ENCODE measurements at regions not wholly inside any gene's neighbourhood (a gene's known extent, or its start where the extent isn't known, plus 50 kb on each side); places are given as distances from the start of the nearest gene placed in this dataset.

DNA sequence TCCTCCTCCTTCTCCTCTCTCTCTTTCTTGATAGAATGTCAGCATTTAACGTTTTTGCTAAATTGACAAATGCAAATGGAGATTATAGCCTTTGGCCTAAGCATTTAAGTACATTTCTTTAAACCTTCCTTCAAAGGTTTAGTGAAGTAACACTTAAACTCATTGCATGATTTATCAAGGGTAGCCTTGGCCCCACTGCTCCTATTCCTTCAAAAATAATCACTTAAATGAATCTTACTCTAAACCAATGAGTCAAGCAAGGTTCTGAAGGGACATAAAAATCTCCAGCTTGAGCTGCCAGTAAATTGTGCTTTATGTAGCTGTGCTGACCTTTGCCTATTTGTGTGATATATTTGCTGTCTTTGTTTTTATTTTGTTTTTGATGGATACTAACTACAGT lies 358.5 kb upstream of the AKR1E2 start:
- H3K4me3 Mint-ChIP-seq = no peak overlapping the region
- no peaks in the 10 kb centered on the region for H3K36me3 ChIP-seq (ENCODE audit: control insufficient read depth in 2 of 2, extremely low read depth in 1 of 2, insufficient read depth in 1 of 2, low read length in 1 of 2)
- no peak overlapping the region for H3K27ac ChIP-seq (ENCODE audit: low read length)
- peaks cover 0 to 10% (median 0%) of the 10 kb centered on the region in 3 donors for H3K9me3 Mint-ChIP-seq
- H3K4me1 ChIP-seq (ENCODE audit: control insufficient read depth in 1 of 2, extremely low read depth in 1 of 2, insufficient read depth in 2 of 2, low read length in 2 of 2) = no peaks in the 10 kb centered on the region
- ATAC-seq (replicated peaks in 1 of 4) = no peak
- WGBS (ENCODE audit: insufficient coverage) = no CpG with 5 or more reads among the region's 1 CpG
- no peak for DNase-seq
- ChIA-PET CTCF (no interaction called here), POLR2A (no interaction called here)
- peaks cover 0 to 10% of the 10 kb centered on the region in 2 experiments for H3K27me3 ChIP-seq (replicated peaks in 1 of 2; ENCODE audit: control insufficient read depth in 2 of 2, extremely low read depth in 1 of 2, insufficient read depth in 2 of 2, low read length in 1 of 2)
- H3K4me1 Mint-ChIP-seq = no peaks in the 10 kb centered on the region
- no peaks in the 10 kb centered on the region for H3K9me3 ChIP-seq
- H3K27me3 Mint-ChIP-seq = peaks cover 3 to 25% of the 10 kb centered on the region in 2 donors
- H3K27ac Mint-ChIP-seq = no peak overlapping the region
- H3K4me3 ChIP-seq (ENCODE audit: control insufficient read depth in 1 of 2, extremely low read depth in 1 of 2, low read length in 1 of 2) = no peak overlapping the region
- H3K36me3 Mint-ChIP-seq = no peaks in the 10 kb centered on the region

DNA sequence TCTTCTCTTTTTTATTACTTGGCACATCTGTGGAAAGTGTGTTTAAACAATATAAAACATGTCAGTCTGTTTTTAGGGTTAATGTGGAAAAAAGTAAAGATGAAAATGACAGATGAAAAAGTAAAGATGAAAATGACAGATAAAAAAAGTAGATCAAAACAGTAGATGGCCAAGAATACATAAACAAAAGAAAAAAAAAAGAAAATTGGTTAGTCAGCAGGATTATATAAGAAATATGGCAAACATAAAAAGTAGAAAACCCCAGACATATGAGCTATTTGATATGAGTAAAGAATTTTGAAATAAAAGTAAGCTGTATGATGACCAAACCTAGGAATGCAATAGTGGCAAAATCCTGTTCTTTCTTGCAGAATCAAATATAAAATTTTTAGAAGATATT lies 365.7 kb upstream of the AKR1E2 start:
- H3K27me3 Mint-ChIP-seq = peaks cover 1 to 4% of the 10 kb centered on the region in 2 donors
- Histone ChIP-seq H3K27me3 (replicated peaks in 1 of 2; ENCODE audit: control insufficient read depth in 2 of 2, extremely low read depth in 1 of 2, insufficient read depth in 2 of 2, low read length in 1 of 2) (no peaks in the 10 kb centered on the region), H3K27ac (ENCODE audit: low read length) (no peak overlapping the region), H3K36me3 (ENCODE audit: control insufficient read depth in 2 of 2, extremely low read depth in 1 of 2, insufficient read depth in 1 of 2, low read length in 1 of 2) (no peaks in the 10 kb centered on the region), H3K4me3 (ENCODE audit: control insufficient read depth in 1 of 2, extremely low read depth in 1 of 2, low read length in 1 of 2) (no peak overlapping the region), H3K9me3 (no peaks in the 10 kb centered on the region), H3K4me1 (ENCODE audit: control insufficient read depth in 1 of 2, extremely low read depth in 1 of 2, insufficient read depth in 2 of 2, low read length in 2 of 2) (no peaks in the 10 kb centered on the region)
- no peak overlapping the region for H3K27ac Mint-ChIP-seq
- no peaks in the 10 kb centered on the region for H3K36me3 Mint-ChIP-seq
- DNase-seq = no peak
- H3K4me1 Mint-ChIP-seq = no peaks in the 10 kb centered on the region
- ATAC-seq (replicated peaks in 1 of 4) = no peak
- POLR2A ChIA-PET = interaction anchor here in 1 of 2 donors (0.5 kb wide), 1 partner anchor 139 kb away, joined by 3 read pairs; no protein-coding TSS in a partner anchor
- no peak overlapping the region for H3K4me3 Mint-ChIP-seq
- CTCF ChIA-PET = no interaction called here
- H3K9me3 Mint-ChIP-seq = peaks cover 0 to 10% (median 3%) of the 10 kb centered on the region in 3 donors

DNA sequence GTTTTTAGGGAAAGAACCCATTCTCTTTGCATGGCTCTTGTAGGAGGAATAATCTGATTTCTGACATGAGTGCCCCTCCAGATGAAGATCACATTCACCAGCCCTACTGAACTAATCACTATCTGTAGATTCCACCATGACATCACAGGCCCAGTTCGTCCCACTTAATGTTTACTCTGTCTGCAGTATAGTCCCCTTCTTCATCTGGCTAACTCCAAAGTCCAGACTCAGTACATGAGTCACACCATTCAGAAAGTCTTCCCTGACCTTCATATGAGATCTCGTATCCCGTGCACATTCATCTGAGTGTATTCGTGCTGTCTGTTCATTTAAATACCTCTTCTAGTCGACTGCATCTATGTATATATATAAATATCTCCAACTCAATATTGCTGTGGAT lies 366.5 kb upstream of the AKR1E2 start:
- Mint-ChIP-seq H3K4me1 (no peaks in the 10 kb centered on the region), H3K9me3 (peaks cover 0 to 10% (median 3%) of the 10 kb centered on the region in 3 donors), H3K27me3 (peaks cover 1 to 4% of the 10 kb centered on the region in 2 donors), H3K36me3 (no peaks in the 10 kb centered on the region), H3K4me3 (no peak overlapping the region), H3K27ac (no peak overlapping the region)
- CTCF ChIA-PET = no interaction called here
- no peak overlapping the region for H3K27ac ChIP-seq (ENCODE audit: low read length)
- H3K36me3 ChIP-seq (ENCODE audit: control insufficient read depth in 2 of 2, extremely low read depth in 1 of 2, insufficient read depth in 1 of 2, low read length in 1 of 2) = no peaks in the 10 kb centered on the region
- no peaks in the 10 kb centered on the region for H3K27me3 ChIP-seq (replicated peaks in 1 of 2; ENCODE audit: control insufficient read depth in 2 of 2, extremely low read depth in 1 of 2, insufficient read depth in 2 of 2, low read length in 1 of 2)
- no peaks in the 10 kb centered on the region for H3K4me1 ChIP-seq (ENCODE audit: control insufficient read depth in 1 of 2, extremely low read depth in 1 of 2, insufficient read depth in 2 of 2, low read length in 2 of 2)
- WGBS (ENCODE audit: insufficient coverage) = 100% methylated on average over 1 of the region's 5 CpGs
- no peaks in the 10 kb centered on the region for H3K9me3 ChIP-seq
- POLR2A ChIA-PET = no interaction called here
- no peak overlapping the region for H3K4me3 ChIP-seq (ENCODE audit: control insufficient read depth in 1 of 2, extremely low read depth in 1 of 2, low read length in 1 of 2)
- ATAC-seq (replicated peaks in 1 of 4) = no peak
- DNase-seq = no peak

DNA sequence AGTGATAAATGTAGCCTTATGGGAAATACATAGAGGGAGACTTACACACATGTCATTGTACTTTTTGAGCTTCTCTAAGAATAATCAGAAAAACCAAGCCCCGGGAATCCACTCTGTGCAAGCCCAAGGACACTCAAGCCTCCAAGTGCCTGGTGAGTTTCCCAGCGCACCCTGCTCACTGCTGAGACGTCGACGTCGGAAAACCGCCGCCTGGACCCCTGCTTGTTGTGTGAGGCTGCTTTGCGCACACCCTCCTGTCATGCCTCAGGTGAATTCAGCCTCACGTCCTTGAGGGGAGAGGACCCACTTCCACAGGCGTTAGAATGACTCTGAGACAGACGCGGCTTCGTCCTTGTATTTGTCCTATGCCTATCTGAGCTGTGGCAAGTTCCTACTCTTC lies 368.4 kb upstream of the AKR1E2 start:
- Histone ChIP-seq H3K27ac (ENCODE audit: low read length) (no peak overlapping the region), H3K9me3 (no peaks in the 10 kb centered on the region), H3K4me3 (ENCODE audit: control insufficient read depth in 1 of 2, extremely low read depth in 1 of 2, low read length in 1 of 2) (no peak overlapping the region), H3K36me3 (ENCODE audit: control insufficient read depth in 2 of 2, extremely low read depth in 1 of 2, insufficient read depth in 1 of 2, low read length in 1 of 2) (no peaks in the 10 kb centered on the region), H3K4me1 (ENCODE audit: control insufficient read depth in 1 of 2, extremely low read depth in 1 of 2, insufficient read depth in 2 of 2, low read length in 2 of 2) (no peaks in the 10 kb centered on the region), H3K27me3 (replicated peaks in 1 of 2; ENCODE audit: control insufficient read depth in 2 of 2, extremely low read depth in 1 of 2, insufficient read depth in 2 of 2, low read length in 1 of 2) (no peaks in the 10 kb centered on the region)
- Mint-ChIP-seq H3K4me3 (no peak overlapping the region), H3K27me3 (peaks cover 1 to 9% of the 10 kb centered on the region in 2 donors), H3K27ac (no peak overlapping the region), H3K4me1 (no peaks in the 10 kb centered on the region), H3K9me3 (peaks cover 0 to 3% (median 0%) of the 10 kb centered on the region in 3 donors), H3K36me3 (no peaks in the 10 kb centered on the region)
- ChIA-PET CTCF (no interaction called here), POLR2A (interaction anchor here in 1 of 2 donors (0.6 kb wide), 1 partner anchor 38 kb away, joined by 3 read pairs; no protein-coding TSS in a partner anchor)
- WGBS (ENCODE audit: insufficient coverage) = 94% methylated on average over 9 of the region's 14 CpGs
- ATAC-seq (replicated peaks in 1 of 4) = no peak
- no peak for DNase-seq

DNA sequence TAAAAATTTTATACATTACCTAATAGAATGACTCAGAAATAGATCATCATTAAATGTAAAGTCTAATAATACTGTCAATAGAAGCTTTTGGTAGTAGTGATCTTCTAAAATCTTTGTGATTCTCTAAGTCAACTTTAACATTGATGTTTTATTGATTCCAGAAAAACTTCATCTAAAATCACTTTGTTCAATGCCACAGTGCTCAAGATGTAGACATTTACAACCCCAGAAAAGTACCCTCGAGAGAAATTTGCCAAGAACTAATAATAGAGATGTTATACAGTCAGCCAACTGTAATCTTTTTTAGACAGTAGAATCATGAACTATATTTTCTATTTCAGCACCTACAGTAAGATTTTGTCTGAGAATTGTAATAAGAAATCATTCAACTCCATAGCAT lies 369.2 kb upstream of the AKR1E2 start:
- peaks cover 3 to 12% of the 10 kb centered on the region in 2 donors for H3K27me3 Mint-ChIP-seq
- H3K9me3 ChIP-seq = no peaks in the 10 kb centered on the region
- no peak overlapping the region for H3K27ac Mint-ChIP-seq
- ChIA-PET CTCF (interaction anchor here in 1 of 2 donors (0.6 kb wide), 1 partner anchor 781 kb away, joined by 8 read pairs; no protein-coding TSS in a partner anchor), POLR2A (no interaction called here)
- no CpG with 5 or more reads among the region's 1 CpG for WGBS (ENCODE audit: insufficient coverage)
- H3K36me3 Mint-ChIP-seq = no peaks in the 10 kb centered on the region
- ATAC-seq (replicated peaks in 1 of 4) (no peak), DNase-seq (no peak)
- H3K27me3 ChIP-seq (replicated peaks in 1 of 2; ENCODE audit: control insufficient read depth in 2 of 2, extremely low read depth in 1 of 2, insufficient read depth in 2 of 2, low read length in 1 of 2) = no peaks in the 10 kb centered on the region
- no peak overlapping the region for H3K4me3 ChIP-seq (ENCODE audit: control insufficient read depth in 1 of 2, extremely low read depth in 1 of 2, low read length in 1 of 2)
- no peak overlapping the region for H3K4me3 Mint-ChIP-seq
- H3K4me1 Mint-ChIP-seq = no peaks in the 10 kb centered on the region
- H3K4me1 ChIP-seq (ENCODE audit: control insufficient read depth in 1 of 2, extremely low read depth in 1 of 2, insufficient read depth in 2 of 2, low read length in 2 of 2) = no peaks in the 10 kb centered on the region
- no peaks in the 10 kb centered on the region for H3K36me3 ChIP-seq (ENCODE audit: control insufficient read depth in 2 of 2, extremely low read depth in 1 of 2, insufficient read depth in 1 of 2, low read length in 1 of 2)
- H3K27ac ChIP-seq (ENCODE audit: low read length) = no peak overlapping the region
- H3K9me3 Mint-ChIP-seq = peaks cover 0 to 3% (median 0%) of the 10 kb centered on the region in 3 donors

DNA sequence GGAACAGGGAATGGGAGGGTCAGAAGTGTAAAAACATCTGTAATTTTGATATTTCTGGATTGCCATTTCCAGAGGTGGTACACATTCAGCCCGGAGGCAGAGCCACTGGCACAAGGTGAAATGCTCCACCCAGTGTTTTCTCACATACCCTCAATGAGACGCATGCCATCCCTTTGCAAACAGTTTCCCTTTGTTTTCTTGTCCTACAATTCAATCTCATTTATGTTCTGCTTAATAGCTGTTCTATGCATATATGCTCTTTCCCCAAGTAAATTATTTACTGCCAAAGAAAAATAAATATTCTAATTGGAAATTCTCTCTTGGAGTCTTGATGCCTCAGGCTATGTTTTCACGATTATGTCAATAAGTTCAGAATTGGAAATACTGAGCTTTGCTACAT lies 369.7 kb upstream of the AKR1E2 start:
- H3K4me3 Mint-ChIP-seq = no peak overlapping the region
- ATAC-seq (replicated peaks in 1 of 4) = no peak
- no peak for DNase-seq
- WGBS (ENCODE audit: insufficient coverage) = 95% methylated on average over 2 of the region's 3 CpGs
- Histone ChIP-seq H3K27ac (ENCODE audit: low read length) (no peak overlapping the region), H3K9me3 (no peaks in the 10 kb centered on the region), H3K4me1 (ENCODE audit: control insufficient read depth in 1 of 2, extremely low read depth in 1 of 2, insufficient read depth in 2 of 2, low read length in 2 of 2) (peaks cover 0 to under 1% of the 10 kb centered on the region in 2 experiments), H3K36me3 (ENCODE audit: control insufficient read depth in 2 of 2, extremely low read depth in 1 of 2, insufficient read depth in 1 of 2, low read length in 1 of 2) (no peaks in the 10 kb centered on the region), H3K27me3 (replicated peaks in 1 of 2; ENCODE audit: control insufficient read depth in 2 of 2, extremely low read depth in 1 of 2, insufficient read depth in 2 of 2, low read length in 1 of 2) (no peaks in the 10 kb centered on the region), H3K4me3 (ENCODE audit: control insufficient read depth in 1 of 2, extremely low read depth in 1 of 2, low read length in 1 of 2) (no peak overlapping the region)
- H3K4me1 Mint-ChIP-seq = peaks cover 0 to under 1% (median 0%) of the 10 kb centered on the region in 3 donors
- H3K27me3 Mint-ChIP-seq = peaks cover 3 to 12% of the 10 kb centered on the region in 2 donors
- H3K27ac Mint-ChIP-seq = no peak overlapping the region
- peaks cover 0 to 3% (median 0%) of the 10 kb centered on the region in 3 donors for H3K9me3 Mint-ChIP-seq
- POLR2A ChIA-PET = no interaction called here
- CTCF ChIA-PET = interaction anchor here in 1 of 2 donors (0.6 kb wide), 1 partner anchor 781 kb away, joined by 8 read pairs; no protein-coding TSS in a partner anchor
- H3K36me3 Mint-ChIP-seq = no peaks in the 10 kb centered on the region

DNA sequence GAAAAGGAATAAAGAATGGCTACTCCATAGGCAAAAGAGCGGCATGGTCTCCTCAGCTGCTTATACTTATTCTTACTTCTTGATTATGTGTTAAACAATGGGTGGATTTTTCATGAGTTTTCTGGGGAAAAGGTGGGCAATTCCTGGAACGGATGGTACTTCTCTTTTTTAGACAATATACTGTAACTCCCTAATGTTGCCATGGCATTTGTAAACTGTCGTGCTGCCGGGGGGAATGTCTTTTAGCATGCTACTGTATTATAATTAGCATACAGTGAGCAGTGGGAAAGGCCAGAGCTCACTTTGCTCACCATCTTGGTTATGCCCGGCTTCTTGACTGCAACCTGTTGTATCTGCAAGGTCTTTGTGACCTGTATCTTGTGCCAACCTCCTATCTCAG lies 372.1 kb upstream of the AKR1E2 start:
- H3K9me3 Mint-ChIP-seq = no peaks in the 10 kb centered on the region
- Histone ChIP-seq H3K27ac (ENCODE audit: low read length) (no peak overlapping the region), H3K36me3 (ENCODE audit: control insufficient read depth in 2 of 2, extremely low read depth in 1 of 2, insufficient read depth in 1 of 2, low read length in 1 of 2) (no peaks in the 10 kb centered on the region), H3K4me1 (ENCODE audit: control insufficient read depth in 1 of 2, extremely low read depth in 1 of 2, insufficient read depth in 2 of 2, low read length in 2 of 2) (peaks cover 0 to 2% of the 10 kb centered on the region in 2 experiments), H3K9me3 (no peaks in the 10 kb centered on the region), H3K27me3 (replicated peaks in 1 of 2; ENCODE audit: control insufficient read depth in 2 of 2, extremely low read depth in 1 of 2, insufficient read depth in 2 of 2, low read length in 1 of 2) (no peaks in the 10 kb centered on the region), H3K4me3 (ENCODE audit: control insufficient read depth in 1 of 2, extremely low read depth in 1 of 2, low read length in 1 of 2) (no peak overlapping the region)
- DNase-seq (no peak), ATAC-seq (replicated peaks in 1 of 4) (no peak)
- H3K4me3 Mint-ChIP-seq = no peak overlapping the region
- H3K36me3 Mint-ChIP-seq = no peaks in the 10 kb centered on the region
- H3K27ac Mint-ChIP-seq = no peak overlapping the region
- CTCF ChIA-PET = no interaction called here
- peaks cover 1 to 8% of the 10 kb centered on the region in 2 donors for H3K27me3 Mint-ChIP-seq
- H3K4me1 Mint-ChIP-seq = peaks cover 0 to 7% (median 6%) of the 10 kb centered on the region in 3 donors
- 92% methylated on average over 1 of the region's 5 CpGs for WGBS (ENCODE audit: insufficient coverage)
- POLR2A ChIA-PET = no interaction called here
